OCI-LY1 (cell line): ENCODE measurements at regions not wholly inside any gene's neighbourhood (a gene's known extent, or its start where the extent isn't known, plus 50 kb on each side); places are given as distances from the start of the nearest gene placed in this dataset.

ENCODE experiments used
- H2AFZ ChIP-seq: fragments of 200-600 bp; sonication (generic), shearing (Covaris generic); 2 replicates; pipeline ENCODE4 v1.6.0; 2014; ENCODE audit warnings: antibody characterized with exemption, mild to moderate bottlenecking, low read length
- H3F3A ChIP-seq: fragments of 200-600 bp; sonication (generic), shearing (Covaris generic); 2 replicates; pipeline ENCODE4 v1.6.0; 2014; ENCODE audit warnings: mild to moderate bottlenecking, antibody characterized with exemption, low read length, moderate library complexity; ENCODE audit not compliant: insufficient read depth
- H3K27ac ChIP-seq: fragments of 200-600 bp; sonication (generic); 2 replicates; pipeline ENCODE4 v1.5.1; 2014; ENCODE audit warnings: low read length, mixed run types, mild to moderate bottlenecking, low read depth; ENCODE audit not compliant: poor library complexity, severe bottlenecking
- H3K27me3 ChIP-seq: fragments of 200-600 bp; sonication (generic); 2 replicates; pipeline ENCODE4 v1.6.0; 2014; ENCODE audit warnings: antibody characterized with exemption, mild to moderate bottlenecking, low read length, moderate library complexity; ENCODE audit not compliant: insufficient read depth
- H3K36me3 ChIP-seq: fragments of 200-600 bp; sonication (generic); 2 replicates; pipeline ENCODE4 v1.6.1; 2014; ENCODE audit warnings: mild to moderate bottlenecking, antibody characterized with exemption, low read length, moderate library complexity, mixed read lengths; ENCODE audit not compliant: insufficient read depth
- H3K4me1 ChIP-seq: fragments of 200-600 bp; sonication (generic); 2 replicates; pipeline ENCODE4 v1.5.1; 2014; ENCODE audit warnings: mild to moderate bottlenecking, low read length, moderate library complexity; ENCODE audit not compliant: insufficient read depth, severe bottlenecking
- H3K4me2 ChIP-seq: fragments of 200-600 bp; sonication (generic), shearing (Covaris generic); 2 replicates; pipeline ENCODE4 v1.6.1; 2014; ENCODE audit warnings: low read length
- H3K4me3 ChIP-seq: fragments of 200-600 bp; sonication (generic); 2 replicates; pipeline ENCODE4 v1.5.1; 2014; ENCODE audit warnings: low read length, low read depth, mild to moderate bottlenecking, mixed read lengths; ENCODE audit not compliant: poor library complexity, severe bottlenecking
- H3K79me2 ChIP-seq: fragments of 200-600 bp; shearing (Covaris generic); 2 replicates; pipeline ENCODE4 v1.6.1; 2016; ENCODE audit warnings: mixed run types, low read length, mixed read lengths; ENCODE audit not compliant: insufficient read depth
- H3K9ac ChIP-seq: fragments of 200-600 bp; sonication (generic), shearing (Covaris generic); 2 replicates; pipeline ENCODE4 v1.6.1; 2014; ENCODE audit warnings: mild to moderate bottlenecking, low read length, mixed read lengths
- H3K9me2 ChIP-seq: fragments of 200-600 bp; sonication (generic), shearing (Covaris generic); 2 replicates; pipeline ENCODE4 v1.6.1; 2014; ENCODE audit warnings: low read depth, mild to moderate bottlenecking, low read length, mixed read lengths
- H3K9me3 ChIP-seq: fragments of 200-600 bp; shearing (Covaris generic); 2 replicates; pipeline ENCODE4 v1.6.1; 2014; ENCODE audit warnings: low read length, mixed read lengths
- H4K20me1 ChIP-seq: fragments of 200-600 bp; sonication (generic), shearing (Covaris generic); 2 replicates; pipeline ENCODE4 v1.6.0; 2016; ENCODE audit warnings: mild to moderate bottlenecking, low read length; ENCODE audit not compliant: insufficient read depth
- EZH2 ChIP-seq: fragments of 200-600 bp; sonication (generic), shearing (Covaris generic); IDR thresholded peaks from 2 replicates; pipeline ENCODE4 v1.8.0; 2017; ENCODE audit warnings: borderline replicate concordance, mixed run types, mild to moderate bottlenecking, antibody characterized with exemption, low read length, moderate library complexity, mixed read lengths
- TF ChIP-seq, protein P1 (sequence below): fragments of 200-600 bp; sonication (generic), shearing (Covaris generic); IDR thresholded peaks from 2 replicates; pipeline ENCODE4 v1.5.1; 2017; ENCODE audit warnings: mild to moderate bottlenecking, antibody characterized with exemption, low read length, moderate library complexity, mixed read lengths

DNA sequence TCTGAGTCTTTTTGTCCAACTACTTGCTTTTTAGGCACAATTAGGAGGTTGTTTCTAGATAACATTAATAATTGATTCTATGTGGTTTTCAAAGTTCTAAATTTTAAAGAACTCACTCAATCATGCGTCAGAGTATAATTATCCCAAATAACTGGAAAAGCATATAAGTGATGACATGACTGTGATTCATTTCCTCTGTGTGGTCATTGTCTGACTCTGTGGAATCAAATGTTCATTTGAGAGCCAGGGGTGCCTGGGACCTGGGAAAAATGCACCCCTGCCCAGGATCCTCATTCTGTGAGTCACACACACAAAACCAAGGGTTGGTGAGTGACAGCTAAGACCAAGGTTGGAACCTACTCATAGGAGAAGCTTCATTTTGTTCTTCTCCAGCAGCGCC lies 127.1 kb upstream of the MLIP start:
- Histone ChIP-seq H3K4me2 (no peak overlapping the region), H3K9me3 (no peaks in the 10 kb centered on the region)
- TF ChIP-seq, protein P1, sequence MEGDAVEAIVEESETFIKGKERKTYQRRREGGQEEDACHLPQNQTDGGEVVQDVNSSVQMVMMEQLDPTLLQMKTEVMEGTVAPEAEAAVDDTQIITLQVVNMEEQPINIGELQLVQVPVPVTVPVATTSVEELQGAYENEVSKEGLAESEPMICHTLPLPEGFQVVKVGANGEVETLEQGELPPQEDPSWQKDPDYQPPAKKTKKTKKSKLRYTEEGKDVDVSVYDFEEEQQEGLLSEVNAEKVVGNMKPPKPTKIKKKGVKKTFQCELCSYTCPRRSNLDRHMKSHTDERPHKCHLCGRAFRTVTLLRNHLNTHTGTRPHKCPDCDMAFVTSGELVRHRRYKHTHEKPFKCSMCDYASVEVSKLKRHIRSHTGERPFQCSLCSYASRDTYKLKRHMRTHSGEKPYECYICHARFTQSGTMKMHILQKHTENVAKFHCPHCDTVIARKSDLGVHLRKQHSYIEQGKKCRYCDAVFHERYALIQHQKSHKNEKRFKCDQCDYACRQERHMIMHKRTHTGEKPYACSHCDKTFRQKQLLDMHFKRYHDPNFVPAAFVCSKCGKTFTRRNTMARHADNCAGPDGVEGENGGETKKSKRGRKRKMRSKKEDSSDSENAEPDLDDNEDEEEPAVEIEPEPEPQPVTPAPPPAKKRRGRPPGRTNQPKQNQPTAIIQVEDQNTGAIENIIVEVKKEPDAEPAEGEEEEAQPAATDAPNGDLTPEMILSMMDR = no peak
- no peak for TF ChIP-seq EZH2

DNA sequence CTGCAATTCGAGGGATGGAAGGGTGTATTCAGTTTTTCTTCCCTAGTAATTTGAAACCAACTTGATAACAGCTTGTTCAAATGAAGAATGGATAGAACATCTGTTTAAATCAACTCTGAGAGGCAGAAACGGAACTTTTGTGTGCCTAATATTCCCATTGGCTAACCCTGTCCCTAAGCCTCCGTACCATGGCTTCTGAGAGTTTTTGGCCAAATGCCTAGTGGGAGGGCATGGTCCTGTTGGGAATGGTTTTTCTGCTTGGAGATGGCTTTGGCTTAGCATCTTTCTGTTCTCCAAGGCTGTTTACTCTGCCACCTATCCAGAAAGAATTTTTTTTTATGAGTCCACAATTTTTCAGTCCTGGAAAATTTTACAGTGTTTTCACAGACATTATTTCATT lies 126.7 kb upstream of the MLIP start:
- TF ChIP-seq EZH2 = no peak
- TF ChIP-seq, protein P1 = no peak
- no peaks in the 10 kb centered on the region for H3K79me2 ChIP-seq
- no peaks in the 10 kb centered on the region for H3K4me1 ChIP-seq
- no peaks in the 10 kb centered on the region for H3K36me3 ChIP-seq
- H3K27me3 ChIP-seq = no peaks in the 10 kb centered on the region
- H3K4me2 ChIP-seq = no peak overlapping the region
- H3K9me3 ChIP-seq = no peaks in the 10 kb centered on the region
- H2AFZ ChIP-seq = no peak overlapping the region
- H3F3A ChIP-seq = no peaks in the 10 kb centered on the region
- H3K9ac ChIP-seq = no peak overlapping the region
- H3K4me3 ChIP-seq = no peak overlapping the region
- H3K9me2 ChIP-seq = no peaks in the 10 kb centered on the region
- H4K20me1 ChIP-seq = no peaks in the 10 kb centered on the region
- no peak overlapping the region for H3K27ac ChIP-seq

More for the DNA sequence above, 127.1 kb upstream of the MLIP start:
- no peak overlapping the region for H3K27ac ChIP-seq
- no peaks in the 10 kb centered on the region for H3K79me2 ChIP-seq
- H3K9me2 ChIP-seq = no peaks in the 10 kb centered on the region
- H3K4me1 ChIP-seq = no peaks in the 10 kb centered on the region
- no peak overlapping the region for H2AFZ ChIP-seq
- H3K36me3 ChIP-seq = no peaks in the 10 kb centered on the region
- no peak overlapping the region for H3K4me3 ChIP-seq
- H4K20me1 ChIP-seq = no peaks in the 10 kb centered on the region
- H3K9ac ChIP-seq = no peak overlapping the region
- no peaks in the 10 kb centered on the region for H3F3A ChIP-seq
- H3K27me3 ChIP-seq = no peaks in the 10 kb centered on the region

DNA sequence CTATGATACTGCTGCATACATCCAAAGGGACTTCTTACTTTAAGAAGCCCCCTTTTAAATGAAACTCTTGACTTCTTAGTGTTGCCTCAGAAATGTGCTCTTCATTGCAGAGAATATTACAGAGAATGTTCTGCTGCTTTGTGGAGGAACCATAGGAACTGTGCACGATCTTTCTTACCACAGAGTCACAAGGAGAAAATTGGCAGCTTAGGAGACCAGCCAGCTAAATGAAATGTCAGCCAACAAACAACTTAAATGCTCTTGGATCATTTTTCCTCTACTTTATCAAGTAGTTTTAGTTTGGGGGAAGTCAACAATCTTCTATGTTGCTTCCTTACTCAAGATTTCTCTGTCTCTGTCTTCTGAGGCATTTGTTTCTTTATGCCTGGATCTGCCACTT lies 125.9 kb upstream of the MLIP start:
- no peak overlapping the region for H3K27ac ChIP-seq
- no peaks in the 10 kb centered on the region for H3K79me2 ChIP-seq
- H3K9me2 ChIP-seq = no peaks in the 10 kb centered on the region
- H3K9me3 ChIP-seq = no peaks in the 10 kb centered on the region
- H3K27me3 ChIP-seq = no peaks in the 10 kb centered on the region
- H3K4me1 ChIP-seq = no peaks in the 10 kb centered on the region
- no peak overlapping the region for H3K4me3 ChIP-seq
- no peak overlapping the region for H2AFZ ChIP-seq
- no peak overlapping the region for H3K4me2 ChIP-seq
- no peaks in the 10 kb centered on the region for H4K20me1 ChIP-seq
- TF ChIP-seq EZH2 = no peak
- TF ChIP-seq, protein P1 = no peak
- no peak overlapping the region for H3K9ac ChIP-seq
- no peaks in the 10 kb centered on the region for H3F3A ChIP-seq
- no peaks in the 10 kb centered on the region for H3K36me3 ChIP-seq
